ENCODE measurements at regions not wholly inside any gene's neighbourhood (a gene's known extent, or its start where the extent isn't known, plus 50 kb on each side); places are given as distances from the start of the nearest gene placed in this dataset.

DNA sequence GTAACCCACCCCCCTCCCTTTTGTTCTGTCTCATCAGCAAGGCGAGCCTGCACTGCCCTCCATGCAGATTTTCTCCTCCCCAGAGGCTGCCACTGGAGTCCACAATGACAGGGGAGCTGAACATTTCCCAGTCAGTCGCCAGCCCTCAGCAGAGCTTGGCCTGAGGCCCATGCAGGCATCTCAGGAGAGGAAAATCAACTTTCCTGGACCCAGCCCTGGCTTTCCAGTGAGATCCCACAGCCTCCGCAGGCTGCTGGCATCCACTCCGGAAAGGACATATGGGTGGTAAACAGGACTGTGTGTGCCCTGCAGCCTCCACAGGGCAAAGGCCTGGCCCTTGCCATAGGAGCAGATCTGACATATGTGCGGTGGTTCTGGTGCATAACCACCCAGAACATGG lies 253.8 kb downstream of the TNS1 start:
- no peak for DNase-seq

DNA sequence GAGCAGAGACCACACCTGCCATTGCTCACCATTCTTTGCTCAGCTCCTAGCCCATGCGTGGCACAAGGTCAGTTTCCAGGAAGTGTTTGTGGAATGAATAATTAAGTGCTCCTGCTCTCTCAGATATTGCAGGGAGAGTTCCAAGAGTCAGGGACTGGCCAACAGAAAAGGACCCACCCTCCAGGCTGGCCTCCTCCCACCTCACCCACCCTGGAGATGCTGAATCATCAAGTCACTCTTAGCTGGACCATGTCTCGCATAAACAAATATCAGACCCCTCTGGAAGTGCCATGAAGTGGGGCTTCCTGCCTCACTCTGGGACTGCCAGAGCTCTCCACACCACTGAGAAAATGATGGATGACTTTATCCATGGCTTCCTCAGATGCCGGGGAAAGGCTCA lies 256.0 kb downstream of the TNS1 start:
- DNase-seq, result no peak

DNA sequence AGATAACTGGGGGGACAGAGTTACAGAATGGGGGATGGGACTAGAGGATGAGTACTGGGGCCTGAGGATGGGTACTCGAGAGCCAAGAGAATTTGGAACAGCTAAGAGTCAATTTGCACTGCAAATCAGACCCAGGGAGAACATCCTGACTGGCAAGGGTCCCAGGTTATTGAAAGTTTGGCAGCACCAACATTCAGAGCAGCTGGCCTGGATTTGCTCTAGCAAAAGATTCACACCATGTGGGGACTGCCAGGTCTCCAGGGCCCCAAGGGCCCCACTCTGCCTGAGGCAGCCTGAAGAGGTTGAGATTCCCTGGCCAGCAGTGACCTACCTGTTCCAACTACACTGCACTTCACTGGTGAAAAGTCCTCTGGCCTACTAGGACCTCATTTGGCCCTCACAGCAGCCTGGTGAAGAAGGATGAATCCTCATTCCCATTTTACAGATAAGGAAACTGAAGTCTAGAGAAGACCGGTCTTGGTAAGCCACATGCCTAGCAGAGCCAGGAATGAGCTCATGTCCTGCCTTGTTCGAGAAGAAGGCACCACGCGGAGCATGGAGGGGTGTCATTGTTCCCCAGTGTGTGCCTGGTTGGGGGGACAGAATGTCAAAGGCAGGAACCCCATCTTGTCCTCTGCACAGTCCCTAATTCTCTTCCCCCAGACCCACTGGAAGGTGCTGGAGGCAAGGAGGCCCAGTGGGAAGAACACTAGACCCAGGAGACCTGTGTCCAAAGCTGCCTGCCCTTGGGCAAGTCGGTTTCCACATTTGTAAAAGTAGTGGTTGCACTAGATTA lies 258.6 kb downstream of the TNS1 start:
- DNase-seq, result no peak

DNA sequence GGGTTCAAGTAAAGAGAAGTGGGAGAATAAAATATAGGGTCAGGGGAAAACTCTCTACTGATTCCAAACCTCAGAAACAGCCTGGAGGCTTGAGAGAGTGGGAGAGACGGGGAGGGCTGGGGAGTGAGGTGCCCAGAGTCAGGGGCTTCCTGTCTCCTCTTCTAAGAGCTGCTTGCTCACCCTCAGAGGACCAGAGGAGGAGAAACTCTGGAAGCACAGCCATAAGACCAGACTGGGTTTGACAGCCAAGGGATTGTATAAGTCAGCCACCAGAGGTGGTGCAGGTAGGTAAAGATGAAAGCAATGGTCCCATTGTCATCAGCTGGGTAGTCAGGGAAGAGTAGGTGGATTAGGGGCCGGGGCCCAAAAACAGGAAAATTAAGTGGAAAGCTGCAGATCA lies 259.4 kb downstream of the TNS1 start:
- no peak for DNase-seq

DNA sequence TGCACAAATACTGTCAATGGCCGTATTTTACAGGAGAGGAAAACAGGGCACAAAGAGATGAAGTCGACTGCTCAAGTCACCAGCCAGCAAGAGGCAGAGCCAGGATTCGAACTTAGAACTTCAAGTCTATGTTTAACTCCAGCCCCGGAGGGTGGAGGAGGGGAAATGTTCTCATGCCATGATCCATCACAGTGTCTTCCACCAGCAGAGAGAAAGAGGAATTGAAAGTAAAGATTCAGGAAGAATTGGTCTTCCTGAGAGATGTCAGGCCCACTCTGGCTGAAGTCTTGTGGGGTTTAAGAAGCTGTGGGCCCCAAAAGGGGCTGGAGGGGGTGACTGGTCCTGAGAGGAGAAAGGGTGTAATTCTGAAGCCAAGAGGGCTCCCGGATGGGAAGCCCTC lies 260.0 kb downstream of the TNS1 start:
- no peak for DNase-seq

DNA sequence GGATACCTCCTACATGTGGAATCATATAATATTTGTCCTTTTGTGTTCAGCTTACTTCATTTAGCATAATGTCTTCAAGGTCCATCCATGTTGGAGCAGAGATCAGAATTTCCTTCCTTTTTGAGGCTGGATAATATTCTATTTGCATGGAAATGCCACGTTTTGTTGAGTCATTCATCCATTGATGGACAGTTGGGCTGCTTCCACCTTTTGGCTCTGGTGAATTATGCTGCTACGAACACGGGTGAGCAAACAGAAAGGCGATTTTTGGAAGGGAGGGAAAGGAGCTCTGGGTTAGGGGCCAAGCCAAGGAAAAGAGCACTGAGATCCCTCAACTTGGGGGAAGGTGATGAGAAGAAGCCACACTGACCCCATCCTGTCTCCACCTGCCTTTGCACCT lies 260.5 kb downstream of the TNS1 start:
- DNase-seq, result no peak

DNA sequence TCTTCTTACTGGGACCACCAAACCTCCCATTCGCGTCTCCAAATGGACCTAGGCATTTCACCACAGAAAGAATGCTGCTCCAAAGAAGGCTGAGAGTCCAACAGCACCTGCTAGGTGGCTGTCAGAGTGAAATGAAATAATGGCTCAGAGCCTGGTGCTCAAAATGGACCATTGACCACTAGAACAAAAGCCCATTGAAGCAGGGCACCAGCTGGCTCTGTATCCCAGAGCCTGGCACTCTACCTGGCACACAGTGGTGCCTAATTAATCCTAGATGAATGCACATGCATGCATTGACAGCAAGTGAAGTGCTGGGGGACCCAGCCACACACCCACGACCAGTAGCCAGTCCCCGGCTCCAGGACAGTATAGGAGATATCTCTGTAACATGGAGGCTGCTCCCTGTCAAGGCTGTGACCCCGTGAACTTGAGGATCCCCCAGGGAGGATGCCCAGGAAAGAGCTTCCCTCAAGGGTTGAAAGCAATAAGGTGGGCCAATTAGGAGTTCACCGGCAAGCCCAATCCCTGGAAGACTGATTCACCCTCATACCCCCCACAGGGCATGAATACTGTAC lies 261.3 kb downstream of the TNS1 start:
- DNase-seq, result no peak

DNA sequence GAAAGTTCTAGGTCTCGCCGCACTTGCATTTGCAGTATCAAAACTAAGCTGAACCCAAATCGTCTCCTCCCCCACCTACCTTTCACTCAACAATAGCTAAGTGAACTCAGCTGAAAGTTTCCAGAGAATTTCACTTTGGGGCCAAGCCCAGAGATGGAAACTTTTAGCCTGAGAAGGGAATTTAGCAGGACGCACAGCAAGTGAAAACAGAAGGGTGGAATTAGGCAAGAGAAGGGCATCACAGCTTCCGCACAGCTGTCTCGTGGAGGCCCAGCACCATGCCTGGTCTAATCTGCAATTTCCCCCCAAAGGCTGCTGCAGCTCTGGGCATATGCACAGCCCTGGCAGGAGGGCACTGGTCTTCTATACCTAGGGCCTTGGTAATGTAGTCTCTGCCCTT lies 262.0 kb downstream of the TNS1 start:
- DNase-seq, result no peak

DNA sequence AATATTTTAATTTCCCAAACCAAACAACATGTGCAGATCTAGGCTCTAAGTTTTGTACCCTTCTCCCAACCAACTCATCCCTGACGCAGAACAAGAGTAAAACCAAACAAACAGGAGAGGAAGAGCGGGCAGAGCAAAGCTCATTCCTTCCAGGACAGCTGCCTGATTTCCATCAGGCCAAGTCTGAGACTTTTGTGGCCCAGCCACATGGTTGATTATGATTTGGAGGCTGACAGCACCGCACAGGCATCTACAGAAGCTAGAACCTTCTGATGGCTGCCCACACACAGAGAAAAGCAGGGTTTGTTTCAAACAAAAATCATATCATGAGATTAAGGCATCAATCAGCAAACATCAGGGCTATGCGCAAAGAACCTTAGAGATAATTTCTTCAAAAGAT lies 262.6 kb downstream of the TNS1 start:
- DNase-seq, result no peak

DNA sequence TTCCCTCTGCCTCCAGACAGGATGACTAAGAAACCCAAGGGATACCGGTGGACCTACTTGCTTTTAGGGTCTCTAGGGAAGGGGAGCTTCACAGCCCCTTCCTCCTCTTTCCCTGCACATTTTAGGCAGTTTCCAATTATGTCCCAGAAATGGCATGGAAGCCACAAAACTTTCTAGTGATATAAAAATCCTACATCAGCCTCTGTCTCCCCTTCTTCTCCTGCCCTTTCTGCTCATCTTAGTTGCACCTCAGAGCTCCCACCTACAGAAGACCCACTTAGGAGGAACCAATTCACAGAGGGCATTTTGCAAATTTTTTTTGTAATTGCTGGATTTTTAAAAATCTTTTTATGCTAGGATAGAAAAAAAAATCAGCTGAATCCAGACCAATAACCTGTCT lies 263.1 kb downstream of the TNS1 start:
- DNase-seq, result no peak

DNA sequence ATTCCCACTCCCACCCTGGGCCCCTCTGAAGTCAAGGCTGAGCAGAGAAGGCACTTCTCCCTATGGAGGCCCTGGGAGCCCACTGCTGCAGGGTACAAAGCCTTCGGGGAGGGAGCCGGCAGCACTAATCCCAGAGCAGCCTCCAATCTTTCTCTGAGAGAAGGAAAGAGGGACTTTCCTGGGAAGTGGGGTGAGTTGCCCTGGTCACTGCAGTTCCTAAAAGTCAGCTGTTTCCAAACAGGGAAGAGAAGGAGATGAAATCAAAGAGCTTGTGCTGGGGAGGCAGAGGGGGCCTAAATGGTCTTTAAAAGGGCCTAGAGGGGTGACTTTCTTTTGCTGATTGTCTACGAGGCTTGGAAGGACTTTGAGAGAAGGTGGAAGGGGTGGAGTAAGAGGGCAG lies 264.7 kb downstream of the TNS1 start:
- no peak for DNase-seq

DNA sequence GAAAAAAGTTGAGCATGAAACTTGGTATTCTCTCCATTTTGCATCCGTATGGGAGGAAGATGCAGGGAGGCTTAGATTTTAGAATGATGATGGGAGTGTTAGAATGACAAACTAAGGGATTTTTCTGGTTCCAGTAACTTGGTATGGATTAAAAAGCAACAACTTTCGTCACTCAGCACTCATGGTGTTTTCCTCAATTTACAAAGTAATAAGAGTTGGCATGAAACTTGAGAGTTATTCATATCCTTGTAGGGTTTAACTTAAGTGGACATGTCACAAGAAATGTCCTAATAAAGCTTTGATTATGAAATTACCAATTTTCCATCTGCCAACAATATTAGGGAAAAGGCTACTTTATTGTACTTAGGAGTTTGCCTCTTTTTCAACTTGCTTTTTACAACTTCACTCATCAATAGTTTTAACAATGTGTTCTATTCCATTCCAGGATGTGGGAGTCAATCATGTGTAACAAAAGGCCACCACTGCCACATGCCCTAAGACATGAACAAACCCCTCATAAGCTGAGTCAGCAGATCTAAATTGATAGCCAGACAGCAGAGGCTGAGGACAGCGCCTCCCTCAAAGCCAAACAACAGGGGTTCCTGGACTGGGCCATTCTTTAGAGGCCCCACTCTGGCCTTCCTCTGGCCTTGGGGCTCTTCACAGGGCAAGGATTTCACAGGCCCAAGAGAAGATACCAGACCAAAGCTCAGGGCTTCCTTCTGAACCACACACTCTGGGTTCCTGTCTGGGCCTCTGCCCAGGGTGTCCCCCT lies 265.8 kb downstream of the TNS1 start:
- no peak for DNase-seq

DNA sequence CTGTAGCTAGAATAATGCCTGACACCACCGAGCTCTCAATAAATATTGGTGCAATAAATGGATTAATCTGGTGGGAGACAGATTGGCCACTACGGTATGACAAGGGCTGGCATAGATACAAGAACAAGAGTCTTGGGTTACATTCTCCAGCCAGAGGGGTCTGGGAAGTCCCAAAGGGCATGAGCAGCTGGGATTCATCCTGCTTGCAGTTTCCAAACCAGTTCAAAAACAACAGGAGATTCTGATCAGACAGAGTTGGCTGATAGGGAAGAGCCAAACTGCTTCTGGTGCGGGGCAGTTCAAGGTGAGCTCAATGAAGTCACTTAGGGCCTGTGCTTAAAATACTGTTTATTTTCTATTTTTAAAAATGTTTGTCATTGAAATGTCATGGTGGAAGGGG lies 266.9 kb downstream of the TNS1 start:
- no peak for DNase-seq

DNA sequence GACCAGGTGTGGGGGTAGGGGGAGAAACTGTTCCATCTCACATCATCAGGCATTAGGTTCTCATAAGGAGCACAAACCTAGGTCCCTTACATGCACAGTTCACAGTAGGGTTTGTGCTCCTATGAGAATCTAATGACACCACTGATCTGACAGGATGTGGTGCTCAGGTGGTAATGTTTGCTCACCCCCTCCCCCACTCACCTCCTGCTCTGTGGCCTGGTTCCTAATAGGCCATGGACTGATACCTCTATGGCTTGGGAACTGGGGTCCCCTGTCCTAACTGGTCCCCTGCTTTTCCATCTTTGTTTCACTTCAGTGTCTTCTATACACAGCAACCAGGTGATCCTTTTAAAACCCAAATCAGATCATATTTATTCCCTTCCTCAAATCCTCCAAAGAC lies 267.8 kb downstream of the TNS1 start:
- no peak for DNase-seq

DNA sequence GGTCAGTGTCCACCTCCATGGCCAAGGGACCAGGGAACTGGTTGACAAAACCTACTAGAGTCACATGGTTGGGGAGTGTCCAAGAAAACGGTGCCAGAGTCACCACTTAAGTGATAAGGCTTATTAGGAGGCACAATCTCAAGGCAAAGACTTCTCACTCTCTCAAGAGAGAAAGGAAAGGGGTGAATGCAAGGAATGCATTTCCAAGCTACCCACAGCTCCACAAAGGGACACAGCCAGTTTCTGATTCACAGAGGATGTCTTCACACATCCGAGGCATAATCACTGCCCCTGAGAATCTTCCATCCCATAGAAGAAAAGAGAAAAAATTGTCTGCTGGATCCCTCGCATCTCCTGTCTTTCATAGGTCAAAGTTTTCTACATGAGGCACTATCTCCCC lies 269.3 kb downstream of the TNS1 start:
- DNase-seq, result no peak

DNA sequence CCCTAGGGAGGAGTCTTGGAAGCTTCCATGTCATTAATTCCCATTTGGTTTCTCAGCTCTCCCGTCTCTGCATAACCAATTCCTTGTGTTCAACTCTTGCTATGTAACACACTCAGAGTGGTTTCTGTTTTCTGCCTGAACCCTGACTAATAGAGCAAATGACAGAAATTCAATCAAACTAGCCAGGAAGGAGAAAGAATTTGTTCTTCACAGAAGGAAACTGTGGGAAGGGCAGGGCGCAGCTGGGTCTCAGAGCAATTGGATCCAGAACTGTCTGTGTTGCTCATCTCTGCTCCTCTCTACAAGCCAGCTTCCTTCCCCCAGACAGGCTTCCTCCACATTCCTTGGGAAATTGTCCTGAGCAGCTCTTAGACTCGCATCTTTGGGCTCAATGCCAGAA lies 269.8 kb downstream of the TNS1 start:
- DNase-seq, result no peak

DNA sequence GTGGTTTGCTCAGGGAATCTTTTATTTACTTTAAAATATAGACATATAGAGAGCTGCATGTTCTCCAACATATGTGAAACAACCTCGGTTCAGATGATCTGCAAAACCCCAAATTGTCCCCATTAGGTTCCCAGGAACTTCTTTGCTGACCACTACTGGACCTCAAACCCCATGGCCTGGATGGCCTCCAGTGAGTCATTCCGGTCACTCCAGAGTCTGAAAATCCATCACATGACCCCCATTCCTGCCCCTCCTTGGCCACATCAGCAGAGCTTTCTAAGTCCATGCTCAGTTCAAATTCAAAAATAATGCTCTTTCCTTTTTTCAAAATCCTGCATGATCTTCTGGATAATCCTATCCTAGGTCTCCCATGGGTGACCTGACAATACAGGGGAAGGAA lies 271.0 kb downstream of the TNS1 start:
- no peak for DNase-seq

DNA sequence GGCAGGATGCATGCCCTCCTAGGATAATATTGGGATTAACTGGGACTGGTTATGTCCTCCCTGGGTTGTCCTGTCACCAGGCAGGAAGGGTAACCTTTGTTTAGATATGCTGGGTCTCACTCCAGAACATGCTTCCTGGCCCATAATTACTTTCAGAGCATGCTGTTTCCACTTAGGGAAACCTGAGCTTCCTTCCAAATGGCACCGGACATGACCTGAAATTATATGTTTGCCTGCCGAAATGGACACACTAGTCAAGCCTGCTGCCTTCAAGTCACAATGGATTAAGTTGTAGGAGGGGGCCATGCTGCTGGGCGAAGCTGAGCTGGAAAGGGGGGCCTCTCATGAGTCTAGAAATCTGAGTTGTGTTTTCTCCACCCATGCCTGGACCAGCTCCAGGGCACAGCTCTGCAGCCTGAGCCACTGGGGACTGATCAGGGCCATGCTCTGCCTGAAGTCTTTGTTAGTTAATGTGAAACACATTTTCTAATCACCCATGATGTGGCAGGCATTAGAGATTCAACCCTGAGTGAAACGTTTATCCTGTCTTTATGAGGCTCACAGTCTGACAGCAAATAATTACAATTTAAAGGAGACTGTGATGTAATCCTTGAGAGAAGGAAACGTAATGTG lies 273.3 kb downstream of the TNS1 start:
- no peak for DNase-seq

DNA sequence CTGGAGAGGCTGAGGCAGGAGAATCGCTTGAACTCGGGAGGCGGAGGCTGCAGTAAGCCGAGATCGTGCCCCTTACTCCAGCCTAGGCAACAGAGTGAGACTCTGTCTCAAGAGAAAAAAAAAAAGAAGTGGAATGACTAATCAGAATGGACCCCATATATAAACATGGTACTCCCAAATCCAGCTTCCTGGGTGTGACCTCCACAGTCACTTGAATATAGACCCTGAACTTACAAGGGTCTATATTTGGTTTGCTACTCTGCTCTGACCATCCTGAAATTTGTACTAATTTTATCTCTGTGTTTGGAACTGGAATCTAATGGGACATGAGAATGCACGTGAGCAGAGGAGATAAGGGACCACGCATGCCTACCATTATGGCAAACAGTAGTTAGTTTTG lies 275.0 kb downstream of the TNS1 start:
- DNase-seq, result no peak

DNA sequence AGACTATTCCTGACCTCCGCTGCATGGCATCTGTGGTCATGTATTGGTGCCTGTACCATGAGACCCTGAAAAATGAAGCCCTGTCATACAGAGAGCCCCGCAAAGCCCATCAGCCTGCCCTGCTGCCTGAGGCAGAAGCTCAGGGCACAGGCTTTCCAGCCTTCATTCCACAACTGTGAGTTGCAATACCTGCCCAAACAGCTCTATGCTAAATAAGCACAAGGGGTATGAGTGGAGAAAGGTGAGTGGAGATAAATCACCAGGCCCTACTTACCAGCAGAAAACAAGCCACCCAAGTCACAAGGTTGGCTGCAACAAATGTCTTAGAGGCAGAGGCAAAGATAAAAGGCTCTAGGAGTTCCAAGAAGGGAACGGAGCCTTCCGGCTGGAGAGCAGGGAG lies 277.4 kb downstream of the TNS1 start:
- no peak for DNase-seq

DNA sequence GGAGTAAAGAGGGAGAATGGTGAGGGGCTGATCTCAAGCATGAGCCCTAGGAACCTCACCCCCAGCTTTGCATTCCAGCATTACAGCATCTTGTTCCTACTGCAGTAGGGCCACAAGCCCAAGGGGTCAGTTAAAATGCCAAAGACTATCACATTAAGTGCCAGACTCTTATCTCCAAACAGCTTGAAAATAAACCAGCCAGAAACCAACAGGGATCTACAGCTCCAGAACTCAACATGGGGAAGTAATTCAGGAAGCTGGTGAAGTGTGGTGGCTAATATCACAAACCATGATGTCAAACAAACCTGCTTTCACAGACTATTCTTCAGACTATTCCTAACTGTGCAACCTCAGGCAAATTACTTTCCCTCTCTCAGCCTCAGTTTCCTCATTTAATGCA lies 278.3 kb downstream of the TNS1 start:
- no peak for DNase-seq

DNA sequence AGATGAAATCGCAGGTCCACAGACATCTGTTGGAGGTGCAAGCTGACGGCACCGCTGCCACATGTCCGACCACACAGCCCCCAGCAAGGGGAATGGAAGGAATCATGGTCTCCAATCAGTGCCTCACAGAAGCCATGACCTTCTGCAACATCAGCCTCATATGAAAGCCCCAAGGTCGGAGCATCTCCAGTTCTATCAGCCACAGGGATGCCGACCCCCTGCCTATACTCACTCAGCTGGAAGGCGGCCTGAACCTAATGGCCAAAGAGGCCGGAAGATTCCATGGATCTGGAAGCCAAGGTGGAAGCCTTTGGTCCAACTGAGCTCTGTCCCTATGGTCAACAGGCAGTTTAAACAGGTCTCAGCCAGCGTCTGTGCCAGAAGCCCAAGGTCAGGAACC lies 278.8 kb downstream of the TNS1 start:
- DNase-seq, result no peak

DNA sequence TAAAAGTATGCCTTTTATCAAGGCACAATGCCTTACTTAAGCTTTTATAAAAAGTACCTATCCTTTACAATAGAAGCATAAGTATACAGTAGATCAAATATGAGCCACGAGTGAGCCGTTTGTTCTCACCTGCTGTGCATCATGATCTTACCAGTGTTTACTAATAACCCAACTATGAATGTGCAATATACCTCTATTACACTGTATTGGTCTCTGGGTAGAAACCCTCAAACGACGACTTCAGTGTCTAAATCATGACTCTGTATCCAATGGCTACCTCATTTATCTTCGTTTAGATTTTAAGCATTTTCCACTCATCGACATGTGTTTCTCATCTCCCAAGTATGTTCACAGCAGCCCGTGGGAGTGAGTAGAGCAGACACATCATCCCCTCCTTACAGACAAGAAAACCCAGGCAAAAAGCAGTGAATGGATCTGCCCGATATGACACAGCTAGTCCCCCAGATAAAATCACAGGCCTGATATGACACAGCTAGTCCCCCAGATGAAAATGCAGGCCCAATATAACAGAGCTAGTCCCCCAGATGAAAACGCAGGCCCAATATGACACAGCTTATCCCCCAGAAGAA lies 279.8 kb downstream of the TNS1 start:
- DNase-seq, result no peak
